Uterus (tissue), 3 donors: ENCODE measurements at regions not wholly inside any gene's neighbourhood (a gene's known extent, or its start where the extent isn't known, plus 50 kb on each side); places are given as distances from the start of the nearest gene placed in this dataset.
"Not testable (repeated sequence)": the region's sequence is repeated elsewhere in the genome, so short reads cannot be mapped to it uniquely, and the experiment has no call there.

Experiments
- DNase-seq, 2 donors: peaks; one replicate each; pipeline ENCODE4 v3.0.0-alpha.2; 2019 to 2020
- H3K27ac ChIP-seq, 2 donors: fragments of 200-600 bp; sonication (generic); 1 replicate in 1 of 2; 2 replicates in 1 of 2; pipeline ENCODE4 v1.5.1; 2016 to 2018
- H3K27me3 ChIP-seq, 2 donors: fragments of 200-600 bp; sonication (generic); one replicate each; pipeline ENCODE4 v1.5.1; 2018 to 2019; ENCODE audit warnings: control low read depth in 1 of 2
- H3K36me3 ChIP-seq, 2 donors: fragments of 200-600 bp; sonication (generic); one replicate each; pipeline ENCODE4 v1.5.1; 2019; ENCODE audit warnings: control low read depth in 1 of 2
- H3K4me1 ChIP-seq, 2 donors: fragments of 200-600 bp; sonication (generic); one replicate each; pipeline ENCODE4 v1.5.1; 2018 to 2019; ENCODE audit warnings: control low read depth in 1 of 2
- H3K4me3 ChIP-seq, 2 donors: fragments of 200-600 bp; sonication (generic); 1 replicate in 1 of 2; 2 replicates in 1 of 2; pipeline ENCODE4 v1.5.1; 2018 to 2019; ENCODE audit warnings: mild to moderate bottlenecking in 1 of 2
- H3K9me3 ChIP-seq, 2 donors: fragments of 200-600 bp; sonication (generic); one replicate each; pipeline ENCODE4 v1.5.1; 2019; ENCODE audit warnings: control low read depth in 1 of 2
- POLR2A ChIP-seq, 2 donors: fragments of 450-650 bp; IDR thresholded peaks; one replicate each; pipeline ENCODE4 v1.6.1; 2016; ENCODE audit warnings: antibody characterized with exemption in 2 of 2, mild to moderate bottlenecking in 1 of 2, moderate library complexity in 1 of 2
- intact Hi-C: fragments of 100-400 bp; cut with DNase I; formaldehyde crosslinking; loops from one replicate; pipeline ENCODE4 v1.15.1; 2023; ENCODE audit warnings: low total_unique reads
- TF ChIP-seq, protein P1 (sequence below), 4 experiments: fragments of 200-600 bp in 2 of 4; fragments of 450-650 bp in 2 of 4; sonication (generic) in 2 of 4; IDR thresholded peaks; one replicate each; pipeline ENCODE4 v1.5.1; 2016 to 2019; ENCODE audit warnings: antibody characterized with exemption in 4 of 4, mild to moderate bottlenecking in 2 of 4, moderate library complexity in 1 of 4
- donor health status: DM: yes; HTN: yes; CAD: no.

DNA sequence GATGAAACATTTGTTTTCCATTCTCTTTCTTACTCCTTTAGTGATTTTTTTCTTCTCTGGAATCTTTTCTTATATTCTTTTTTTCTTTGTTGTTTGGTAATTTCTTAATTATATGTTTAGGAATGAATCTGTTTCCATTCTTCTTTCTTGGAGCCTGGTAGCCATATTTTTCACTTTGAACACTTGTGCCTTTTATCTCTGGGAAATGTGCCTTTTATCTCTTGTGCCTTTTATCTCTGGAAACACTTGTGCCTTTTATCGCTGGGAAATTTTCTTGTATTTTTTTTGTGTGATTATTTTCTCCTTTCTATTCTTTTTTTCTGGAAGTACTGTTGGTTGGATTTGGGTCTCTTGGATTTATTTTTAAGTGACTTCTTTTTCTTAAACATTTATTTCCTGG is 118.2 kb downstream of the LEPR start:
- no peaks in the 10 kb centered on the region for H3K27me3 ChIP-seq
- DNase-seq, result no peak
- peak overlapping the region in 1 of 2 donors; percentile 23 for H3K27ac ChIP-seq
- H3K4me3 ChIP-seq, result no peak overlapping the region
- no peak for TF ChIP-seq POLR2A (IDR thresholded peaks at IDR 0.05)
- TF ChIP-seq, protein P1, sequence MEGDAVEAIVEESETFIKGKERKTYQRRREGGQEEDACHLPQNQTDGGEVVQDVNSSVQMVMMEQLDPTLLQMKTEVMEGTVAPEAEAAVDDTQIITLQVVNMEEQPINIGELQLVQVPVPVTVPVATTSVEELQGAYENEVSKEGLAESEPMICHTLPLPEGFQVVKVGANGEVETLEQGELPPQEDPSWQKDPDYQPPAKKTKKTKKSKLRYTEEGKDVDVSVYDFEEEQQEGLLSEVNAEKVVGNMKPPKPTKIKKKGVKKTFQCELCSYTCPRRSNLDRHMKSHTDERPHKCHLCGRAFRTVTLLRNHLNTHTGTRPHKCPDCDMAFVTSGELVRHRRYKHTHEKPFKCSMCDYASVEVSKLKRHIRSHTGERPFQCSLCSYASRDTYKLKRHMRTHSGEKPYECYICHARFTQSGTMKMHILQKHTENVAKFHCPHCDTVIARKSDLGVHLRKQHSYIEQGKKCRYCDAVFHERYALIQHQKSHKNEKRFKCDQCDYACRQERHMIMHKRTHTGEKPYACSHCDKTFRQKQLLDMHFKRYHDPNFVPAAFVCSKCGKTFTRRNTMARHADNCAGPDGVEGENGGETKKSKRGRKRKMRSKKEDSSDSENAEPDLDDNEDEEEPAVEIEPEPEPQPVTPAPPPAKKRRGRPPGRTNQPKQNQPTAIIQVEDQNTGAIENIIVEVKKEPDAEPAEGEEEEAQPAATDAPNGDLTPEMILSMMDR (IDR thresholded peaks at IDR 0.05), result no peak
- intact Hi-C loops, result no loop called here
- H3K36me3 ChIP-seq, result no peaks in the 10 kb centered on the region
- H3K9me3 ChIP-seq, result no peaks in the 10 kb centered on the region
- H3K4me1 ChIP-seq, result no peaks in the 10 kb centered on the region

DNA sequence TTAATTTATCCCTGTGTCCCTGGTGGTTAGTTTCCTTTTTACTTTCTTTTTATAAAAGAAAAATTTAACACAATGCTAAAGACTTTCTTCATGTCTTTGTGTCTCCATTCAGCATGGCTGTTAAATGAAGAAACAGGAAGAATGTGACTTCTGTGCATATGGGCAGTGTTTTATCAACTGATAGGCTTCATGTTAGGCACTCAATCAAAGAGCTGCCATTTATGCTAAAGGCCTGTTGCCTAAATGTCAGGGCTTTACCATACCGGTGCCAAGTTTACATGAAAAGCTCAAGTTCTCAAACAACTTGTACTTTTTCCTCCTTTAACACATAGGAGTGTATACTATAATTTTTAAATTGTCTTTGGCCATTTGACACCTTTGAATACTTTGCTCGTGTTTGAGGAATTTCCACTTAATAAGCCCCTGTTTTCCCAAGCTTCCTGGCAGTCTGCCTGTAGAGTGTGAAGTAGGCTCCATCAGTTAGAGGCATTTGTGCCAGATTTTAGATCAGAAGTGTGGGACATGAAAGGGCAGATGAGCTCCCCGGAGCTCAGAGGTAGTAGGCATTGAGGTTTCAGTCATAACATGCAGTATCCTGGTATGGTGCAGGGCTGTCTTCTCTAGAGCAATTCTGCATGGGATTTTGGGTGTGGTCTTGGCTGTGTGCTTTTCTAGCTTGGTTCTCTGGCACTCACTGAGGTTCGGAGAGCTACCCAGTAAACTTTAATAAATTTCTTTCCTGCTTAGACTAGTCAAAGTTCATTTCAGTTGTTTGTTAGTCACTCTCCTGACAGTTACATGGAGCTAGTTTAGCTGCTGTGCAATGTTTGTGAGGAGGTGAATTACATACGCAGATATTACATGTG is 119.0 kb downstream of the LEPR start:
- Histone ChIP-seq H3K36me3 (no peaks in the 10 kb centered on the region), H3K9me3 (no peaks in the 10 kb centered on the region), H3K4me3 (no peak overlapping the region), H3K27ac (no peak overlapping the region), H3K4me1 (no peaks in the 10 kb centered on the region), H3K27me3 (no peaks in the 10 kb centered on the region)
- DNase-seq, result no peak
- intact Hi-C loops, result no loop called here
- TF ChIP-seq, protein P1 (IDR thresholded peaks at IDR 0.05), result no peak
- TF ChIP-seq POLR2A (IDR thresholded peaks at IDR 0.05), result no peak

DNA sequence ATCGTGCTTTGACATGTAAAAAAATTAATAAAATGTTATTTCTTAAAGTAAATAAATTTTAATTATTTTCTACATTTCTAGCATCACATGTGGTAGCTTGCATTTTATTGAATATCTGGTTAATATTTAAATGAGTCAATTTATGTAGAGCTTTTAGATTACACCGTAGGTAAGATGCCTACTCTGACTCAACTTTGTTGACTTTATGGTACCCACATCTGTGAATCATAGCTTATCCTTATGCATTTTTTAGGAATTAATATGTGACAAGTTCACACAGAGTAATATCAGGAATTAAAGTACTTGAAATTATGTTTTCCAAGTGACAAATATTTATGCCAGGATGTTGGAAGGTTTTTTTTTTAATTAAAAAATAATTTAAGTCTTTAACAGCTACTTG is 120.7 kb downstream of the LEPR start:
- H3K4me1 ChIP-seq, result no peaks in the 10 kb centered on the region
- TF ChIP-seq POLR2A (IDR thresholded peaks at IDR 0.05), result no peak
- TF ChIP-seq, protein P1 (IDR thresholded peaks at IDR 0.05), result no peak
- DNase-seq, result no peak

DNA sequence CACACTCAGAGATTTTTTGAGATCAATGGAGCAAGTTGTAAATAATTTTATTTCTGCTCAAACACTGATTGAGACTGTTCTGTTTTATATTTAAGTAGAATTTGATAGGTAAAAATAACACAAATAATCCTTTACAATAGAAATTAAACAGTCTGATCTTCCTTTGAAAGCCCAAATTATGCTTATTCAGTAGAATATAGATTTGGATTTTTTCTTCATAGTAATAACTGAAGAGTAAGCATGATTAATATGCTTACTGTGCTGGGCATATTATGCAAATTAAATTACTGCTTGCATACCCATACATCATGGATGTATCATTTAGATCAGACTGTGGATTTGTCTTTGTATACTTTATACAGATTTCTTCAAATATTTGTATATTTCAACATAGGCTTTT is 121.4 kb downstream of the LEPR start:
- Histone ChIP-seq H3K27ac (no peak overlapping the region), H3K4me3 (no peak overlapping the region), H3K36me3 (no peaks in the 10 kb centered on the region), H3K9me3 (no peaks in the 10 kb centered on the region), H3K27me3 (no peaks in the 10 kb centered on the region), H3K4me1 (no peaks in the 10 kb centered on the region)
- intact Hi-C loops, result no loop called here
- no peak for TF ChIP-seq POLR2A (IDR thresholded peaks at IDR 0.05)
- no peak for DNase-seq

More for the DNA sequence above, 120.7 kb downstream of the LEPR start:
- Histone ChIP-seq H3K27ac (no peak overlapping the region), H3K4me3 (no peak overlapping the region), H3K36me3 (no peaks in the 10 kb centered on the region), H3K9me3 (no peaks in the 10 kb centered on the region), H3K27me3 (no peaks in the 10 kb centered on the region)
- intact Hi-C loops, result no loop called here

- H3K36me3 ChIP-seq, H3K9me3 ChIP-seq, intact Hi-C loops, H3K4me1 ChIP-seq, H3K4me3 ChIP-seq, H3K27ac ChIP-seq, H3K27me3 ChIP-seq, DNase-seq: not testable (repeated sequence)
Measured at GRCh38 chr1:65542592-65542991, 122.1 kb downstream of the LEPR start.

DNA sequence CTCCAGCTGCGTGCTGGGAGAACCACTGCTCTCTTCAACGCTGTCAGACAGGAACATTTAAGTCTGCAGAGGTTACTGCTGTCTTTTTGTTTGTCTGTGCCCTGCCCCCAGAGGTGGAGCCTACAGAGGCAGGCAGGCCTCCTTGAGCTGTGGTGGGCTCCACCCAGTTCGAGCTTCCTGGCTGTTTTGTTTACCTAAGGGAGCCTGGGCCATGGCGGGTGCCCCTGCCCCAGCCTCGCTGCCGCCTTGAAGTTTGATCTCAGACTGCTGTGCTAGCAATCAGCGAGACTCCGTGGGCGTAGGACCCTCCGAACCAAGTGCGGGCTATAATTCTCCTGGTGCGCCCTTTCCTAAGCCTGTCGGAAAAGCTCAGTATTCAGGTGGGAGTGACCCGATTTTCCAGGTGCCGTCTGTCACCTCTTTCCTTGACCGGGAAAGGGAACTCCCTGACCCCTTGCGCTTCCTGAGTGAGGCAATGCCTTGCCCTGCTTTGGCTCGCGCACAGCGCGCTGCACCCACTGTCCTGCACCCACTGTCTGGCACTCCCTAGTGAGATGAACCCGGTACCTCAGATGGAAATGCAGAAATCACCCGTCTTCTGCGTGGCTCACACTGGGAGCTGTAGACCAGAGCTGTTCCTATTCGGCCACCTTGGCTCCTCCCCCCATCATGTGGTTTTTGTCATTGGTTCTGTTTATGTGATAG is 130.0 kb downstream of the LEPR start:
- H3K36me3 ChIP-seq, H3K27me3 ChIP-seq, H3K27ac ChIP-seq, H3K9me3 ChIP-seq, H3K4me3 ChIP-seq, H3K4me1 ChIP-seq, DNase-seq, intact Hi-C loops: not testable (repeated sequence)

- DNase-seq, intact Hi-C loops, H3K27ac ChIP-seq, H3K4me1 ChIP-seq, H3K27me3 ChIP-seq, H3K9me3 ChIP-seq, H3K36me3 ChIP-seq, H3K4me3 ChIP-seq: not testable (repeated sequence)
Measured at GRCh38 chr1:65552484-65552883, 132.0 kb downstream of the LEPR start.

DNA sequence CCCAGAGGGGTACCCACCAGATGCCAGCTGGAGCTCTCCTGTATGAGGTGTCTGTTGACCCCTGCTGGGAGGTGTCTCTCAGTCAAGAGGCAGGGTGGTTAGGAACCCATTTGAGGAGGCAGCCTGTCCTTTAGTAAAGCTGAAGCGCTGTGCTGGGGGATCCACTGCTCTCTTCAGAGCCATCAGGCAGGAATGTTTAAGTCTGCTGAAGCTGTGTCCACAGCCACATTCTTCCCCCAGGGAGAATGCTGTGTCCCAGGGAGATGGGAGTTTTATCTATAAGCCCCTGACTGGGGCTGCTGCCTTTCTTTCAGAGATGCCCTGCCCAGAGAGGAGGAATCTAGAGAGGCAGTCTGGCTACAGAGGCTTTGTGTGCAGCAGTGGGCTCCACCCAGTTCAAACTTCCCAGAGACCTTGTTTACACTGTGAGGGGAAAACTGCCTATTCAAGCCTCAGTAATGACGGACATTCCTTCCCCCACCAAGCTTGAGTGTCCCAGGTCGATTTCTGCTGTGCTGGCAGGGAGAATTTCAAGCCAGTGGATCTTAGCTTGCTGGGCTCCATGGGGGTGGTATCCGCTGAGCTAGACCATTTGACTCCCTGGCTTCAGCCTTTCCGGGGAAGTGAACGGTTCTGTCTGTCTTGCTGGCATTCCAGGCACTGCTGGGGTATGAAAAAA is 133.8 kb downstream of the LEPR start:
- DNase-seq, H3K36me3 ChIP-seq, H3K4me3 ChIP-seq, H3K9me3 ChIP-seq, H3K4me1 ChIP-seq, H3K27ac ChIP-seq, intact Hi-C loops, H3K27me3 ChIP-seq: not testable (repeated sequence)
